ENCODE measurements at regions not wholly inside any gene's neighbourhood (a gene's known extent, or its start where the extent isn't known, plus 50 kb on each side); places are given as distances from the start of the nearest gene placed in this dataset.
"Not testable (repeated sequence)": the region's sequence is repeated elsewhere in the genome, so short reads cannot be mapped to it uniquely, and the experiment has no call there.

- H3K9me3 ChIP-seq (ENCODE audit: control insufficient read depth, insufficient read depth, low read depth, low read length); H3K36me3 ChIP-seq (ENCODE audit: control insufficient read depth in 2 of 2, insufficient read depth in 1 of 2, low read length in 2 of 2); POLR2A ChIA-PET; H3K27ac ChIP-seq (ENCODE audit: extremely low read depth, low read depth, low read length); H3K4me3 ChIP-seq (ENCODE audit: low read depth, low read length); H3K4me1 ChIP-seq (ENCODE audit: control insufficient read depth, insufficient read depth, low read length); CTCF ChIA-PET: not testable (repeated sequence)
- TF ChIP-seq ZBTB26 (tag by site-specific recombination; optimal IDR thresholded peaks at IDR 0.05) (peak; percentile 23), ZSCAN30 (tag by site-specific recombination; IDR thresholded peaks at IDR 0.05) (0 out of 2 replicates have a peak, but pooled peaks have one; percentile 41), ZNF654 (tag by site-specific recombination; IDR thresholded peaks at IDR 0.05; ENCODE audit: low read depth) (peak; percentile 26; the same call in 1 of the 2 replicates)
- TF ChIP-seq, protein P1, sequence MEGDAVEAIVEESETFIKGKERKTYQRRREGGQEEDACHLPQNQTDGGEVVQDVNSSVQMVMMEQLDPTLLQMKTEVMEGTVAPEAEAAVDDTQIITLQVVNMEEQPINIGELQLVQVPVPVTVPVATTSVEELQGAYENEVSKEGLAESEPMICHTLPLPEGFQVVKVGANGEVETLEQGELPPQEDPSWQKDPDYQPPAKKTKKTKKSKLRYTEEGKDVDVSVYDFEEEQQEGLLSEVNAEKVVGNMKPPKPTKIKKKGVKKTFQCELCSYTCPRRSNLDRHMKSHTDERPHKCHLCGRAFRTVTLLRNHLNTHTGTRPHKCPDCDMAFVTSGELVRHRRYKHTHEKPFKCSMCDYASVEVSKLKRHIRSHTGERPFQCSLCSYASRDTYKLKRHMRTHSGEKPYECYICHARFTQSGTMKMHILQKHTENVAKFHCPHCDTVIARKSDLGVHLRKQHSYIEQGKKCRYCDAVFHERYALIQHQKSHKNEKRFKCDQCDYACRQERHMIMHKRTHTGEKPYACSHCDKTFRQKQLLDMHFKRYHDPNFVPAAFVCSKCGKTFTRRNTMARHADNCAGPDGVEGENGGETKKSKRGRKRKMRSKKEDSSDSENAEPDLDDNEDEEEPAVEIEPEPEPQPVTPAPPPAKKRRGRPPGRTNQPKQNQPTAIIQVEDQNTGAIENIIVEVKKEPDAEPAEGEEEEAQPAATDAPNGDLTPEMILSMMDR (tag by site-specific recombination; IDR thresholded peaks at IDR 0.05): peak; percentile 49
Measured at GRCh38 chr2:87341601-87342014, 320.0 kb upstream of the PLGLB1 start.

DNA sequence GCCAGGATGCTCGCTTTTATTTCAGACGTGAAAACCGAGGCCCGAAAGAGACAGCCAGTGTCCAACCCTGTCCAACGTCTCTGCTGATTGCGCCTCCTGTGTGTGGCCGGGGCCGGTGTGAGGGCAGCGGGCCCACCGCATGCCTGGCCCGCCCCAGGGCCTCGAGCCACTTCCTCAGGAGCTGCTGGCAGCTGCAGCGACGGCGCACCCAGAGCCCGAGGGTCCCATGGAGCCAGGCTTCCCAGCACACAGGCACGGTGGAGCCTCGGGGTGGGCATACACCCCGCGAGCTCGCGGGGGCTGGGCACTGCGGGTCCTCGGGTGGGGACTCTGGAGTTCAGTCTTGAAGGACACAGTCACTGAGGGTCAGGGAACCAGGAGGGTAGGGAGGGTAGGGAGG lies 320.5 kb upstream of the PLGLB1 start:
- H3K27ac ChIP-seq (ENCODE audit: extremely low read depth, low read depth, low read length); POLR2A ChIA-PET; H3K4me3 ChIP-seq (ENCODE audit: low read depth, low read length); H3K9me3 ChIP-seq (ENCODE audit: control insufficient read depth, insufficient read depth, low read depth, low read length); H3K4me1 ChIP-seq (ENCODE audit: control insufficient read depth, insufficient read depth, low read length); H3K36me3 ChIP-seq (ENCODE audit: control insufficient read depth in 2 of 2, insufficient read depth in 1 of 2, low read length in 2 of 2): not testable (repeated sequence)
- CTCF ChIA-PET: interaction anchor here (0.6 kb wide), 1 partner anchor 60 kb away, joined by 4 read pairs; no protein-coding TSS in a partner anchor

DNA sequence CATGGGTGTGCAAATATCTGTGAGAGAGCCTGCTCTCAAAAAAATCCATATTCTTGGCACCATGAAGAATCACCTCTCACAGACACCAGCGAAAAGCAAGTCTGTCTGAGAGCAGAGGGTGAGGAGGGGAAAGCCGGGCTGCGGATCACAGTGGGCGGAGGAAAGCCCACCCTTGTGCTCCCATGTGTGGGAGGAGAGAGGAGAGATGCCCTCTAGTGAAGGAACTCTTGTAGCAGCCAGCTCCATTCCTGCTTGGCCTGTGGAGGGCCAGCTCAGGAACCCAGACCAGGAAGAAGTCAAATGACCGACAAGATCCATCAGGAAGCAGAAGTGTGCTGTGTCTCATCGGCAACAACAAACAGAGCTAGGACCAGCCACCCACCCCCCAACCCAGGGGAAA lies 321.7 kb upstream of the PLGLB1 start:
- H3K4me3 ChIP-seq (ENCODE audit: low read depth, low read length); H3K27ac ChIP-seq (ENCODE audit: extremely low read depth, low read depth, low read length); H3K4me1 ChIP-seq (ENCODE audit: control insufficient read depth, insufficient read depth, low read length); H3K36me3 ChIP-seq (ENCODE audit: control insufficient read depth in 2 of 2, insufficient read depth in 1 of 2, low read length in 2 of 2); POLR2A ChIA-PET; H3K9me3 ChIP-seq (ENCODE audit: control insufficient read depth, insufficient read depth, low read depth, low read length); CTCF ChIA-PET: not testable (repeated sequence)

- H3K36me3 ChIP-seq (ENCODE audit: control insufficient read depth in 2 of 2, insufficient read depth in 1 of 2, low read length in 2 of 2); POLR2A ChIA-PET; H3K4me3 ChIP-seq (ENCODE audit: low read depth, low read length); CTCF ChIA-PET; H3K9me3 ChIP-seq (ENCODE audit: control insufficient read depth, insufficient read depth, low read depth, low read length); H3K27ac ChIP-seq (ENCODE audit: extremely low read depth, low read depth, low read length); H3K4me1 ChIP-seq (ENCODE audit: control insufficient read depth, insufficient read depth, low read length): not testable (repeated sequence)
Measured at GRCh38 chr2:87345283-87345682, 323.6 kb upstream of the PLGLB1 start.

GRCh38 chr2:87348556-87348955 lies 326.9 kb upstream of the PLGLB1 start:
- H3K36me3 ChIP-seq (ENCODE audit: control insufficient read depth in 2 of 2, insufficient read depth in 1 of 2, low read length in 2 of 2); H3K27ac ChIP-seq (ENCODE audit: extremely low read depth, low read depth, low read length); H3K9me3 ChIP-seq (ENCODE audit: control insufficient read depth, insufficient read depth, low read depth, low read length); POLR2A ChIA-PET; H3K4me3 ChIP-seq (ENCODE audit: low read depth, low read length); H3K4me1 ChIP-seq (ENCODE audit: control insufficient read depth, insufficient read depth, low read length); CTCF ChIA-PET: not testable (repeated sequence)

DNA sequence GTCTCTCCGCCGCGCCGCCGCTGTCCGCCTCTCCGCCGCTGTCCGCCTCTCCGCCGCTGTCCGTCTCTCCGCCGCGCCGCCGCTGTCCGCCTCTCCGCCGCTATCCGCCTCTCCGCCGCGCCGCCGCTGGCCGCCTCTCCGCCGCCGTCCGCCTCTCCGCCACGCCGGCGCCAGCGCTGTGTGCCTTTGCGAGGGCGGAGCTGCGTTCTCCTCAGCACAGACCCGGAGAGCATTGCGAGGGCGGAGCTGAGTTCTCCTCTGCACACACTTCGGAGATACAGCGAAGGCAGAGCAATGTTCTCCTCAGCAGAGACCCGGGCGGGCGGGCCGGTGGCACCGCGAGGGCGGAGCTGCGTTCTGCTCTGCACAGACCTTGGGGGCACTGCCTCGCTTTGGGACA lies 327.4 kb upstream of the PLGLB1 start:
- POLR2A ChIA-PET, CTCF ChIA-PET: not testable (repeated sequence)

GRCh38 chr2:87352178-87352934 lies 330.7 kb upstream of the PLGLB1 start:
- H3K9me3 ChIP-seq (ENCODE audit: control insufficient read depth, insufficient read depth, low read depth, low read length); H3K4me3 ChIP-seq (ENCODE audit: low read depth, low read length); CTCF ChIA-PET; H3K4me1 ChIP-seq (ENCODE audit: control insufficient read depth, insufficient read depth, low read length); POLR2A ChIA-PET; H3K36me3 ChIP-seq (ENCODE audit: control insufficient read depth in 2 of 2, insufficient read depth in 1 of 2, low read length in 2 of 2); H3K27ac ChIP-seq (ENCODE audit: extremely low read depth, low read depth, low read length): not testable (repeated sequence)

More for the DNA sequence above, 327.4 kb upstream of the PLGLB1 start:
- H3K4me3 ChIP-seq (ENCODE audit: low read depth, low read length); H3K9me3 ChIP-seq (ENCODE audit: control insufficient read depth, insufficient read depth, low read depth, low read length); H3K27ac ChIP-seq (ENCODE audit: extremely low read depth, low read depth, low read length); H3K4me1 ChIP-seq (ENCODE audit: control insufficient read depth, insufficient read depth, low read length); H3K36me3 ChIP-seq (ENCODE audit: control insufficient read depth in 2 of 2, insufficient read depth in 1 of 2, low read length in 2 of 2): not testable (repeated sequence)

DNA sequence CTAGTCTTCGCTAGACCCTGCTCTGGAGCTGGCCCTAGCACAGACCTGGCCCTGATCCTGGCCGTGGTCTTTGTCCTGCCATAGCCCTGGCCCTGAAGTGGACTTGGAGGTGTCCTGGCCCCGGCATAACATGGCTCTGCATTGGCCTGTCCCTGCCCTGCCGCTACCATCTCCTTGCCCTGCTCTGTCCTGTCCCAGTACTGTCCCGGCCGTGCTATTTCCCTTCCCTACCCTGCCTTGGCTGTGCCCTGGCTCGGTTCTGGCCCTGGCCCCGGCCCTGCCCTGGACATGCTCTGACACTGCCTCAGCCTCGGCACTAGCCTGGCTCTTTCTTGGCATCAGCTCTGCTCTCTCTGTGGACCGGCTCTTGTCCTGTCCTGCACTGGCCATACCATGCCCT lies 331.8 kb upstream of the PLGLB1 start:
- H3K4me3 ChIP-seq (ENCODE audit: low read depth, low read length); POLR2A ChIA-PET; H3K36me3 ChIP-seq (ENCODE audit: control insufficient read depth in 2 of 2, insufficient read depth in 1 of 2, low read length in 2 of 2); H3K4me1 ChIP-seq (ENCODE audit: control insufficient read depth, insufficient read depth, low read length); CTCF ChIA-PET; H3K27ac ChIP-seq (ENCODE audit: extremely low read depth, low read depth, low read length); H3K9me3 ChIP-seq (ENCODE audit: control insufficient read depth, insufficient read depth, low read depth, low read length): not testable (repeated sequence)

- POLR2A ChIA-PET; H3K4me3 ChIP-seq (ENCODE audit: low read depth, low read length); H3K4me1 ChIP-seq (ENCODE audit: control insufficient read depth, insufficient read depth, low read length); H3K27ac ChIP-seq (ENCODE audit: extremely low read depth, low read depth, low read length); H3K36me3 ChIP-seq (ENCODE audit: control insufficient read depth in 2 of 2, insufficient read depth in 1 of 2, low read length in 2 of 2); H3K9me3 ChIP-seq (ENCODE audit: control insufficient read depth, insufficient read depth, low read depth, low read length); CTCF ChIA-PET: not testable (repeated sequence)
Measured at GRCh38 chr2:87354102-87354501, 332.5 kb upstream of the PLGLB1 start.
